ENCODE measurements at regions not wholly inside any gene's neighbourhood (a gene's known extent, or its start where the extent isn't known, plus 50 kb on each side); places are given as distances from the start of the nearest gene placed in this dataset.
"Not testable (repeated sequence)": the region's sequence is repeated elsewhere in the genome, so short reads cannot be mapped to it uniquely, and the experiment has no call there.

DNA sequence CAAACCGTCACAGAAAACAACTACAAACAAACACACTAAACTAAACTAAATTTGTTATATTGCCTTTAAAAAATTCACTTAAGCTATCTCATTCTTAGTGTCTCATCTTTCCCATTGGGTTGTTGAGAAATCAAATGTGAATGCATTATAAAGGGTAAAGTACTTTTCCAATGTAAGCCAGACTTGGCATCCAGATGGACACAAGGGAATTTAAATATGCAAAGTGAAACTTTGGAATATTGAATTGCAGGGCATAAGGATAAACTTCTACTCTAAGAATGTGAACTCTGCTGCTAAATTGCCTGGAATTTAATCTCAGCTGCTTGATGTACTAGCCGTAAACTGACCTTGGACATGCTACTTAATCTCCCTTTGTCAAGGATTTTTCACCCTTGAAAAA lies 1554.6 kb downstream of the CDH8 start:
- DNase-seq = no peak

- no peak for DNase-seq
Measured at GRCh38 chr16:60478810-60479209, 1557.4 kb downstream of the CDH8 start.

DNA sequence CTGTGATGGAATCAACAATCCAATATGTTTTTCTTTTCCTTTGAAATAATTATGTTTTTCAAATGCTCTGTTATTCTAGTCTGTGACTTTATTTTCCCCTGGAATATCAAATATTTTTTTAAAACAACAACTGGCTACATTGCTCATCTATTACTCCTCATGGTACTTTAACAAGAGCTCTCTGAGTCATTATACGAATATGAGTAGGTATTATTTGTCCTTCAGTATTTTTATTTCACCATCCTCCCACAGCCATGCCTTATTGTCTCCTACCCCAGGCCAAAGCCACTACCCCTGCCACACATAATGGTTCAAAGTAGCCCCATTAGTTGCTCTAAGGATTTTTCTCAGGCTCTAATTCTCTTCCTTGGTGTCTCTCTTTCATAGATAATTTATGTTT lies 1572.3 kb downstream of the CDH8 start:
- DNase-seq = no peak

- DNase-seq = no peak
Measured at GRCh38 chr16:60459463-60459862, 1576.8 kb downstream of the CDH8 start.

- DNase-seq = no peak
Measured at GRCh38 chr16:60458255-60458654, 1578.0 kb downstream of the CDH8 start.

GRCh38 chr16:60452646-60453045 lies 1583.6 kb downstream of the CDH8 start:
- no peak for DNase-seq

DNA sequence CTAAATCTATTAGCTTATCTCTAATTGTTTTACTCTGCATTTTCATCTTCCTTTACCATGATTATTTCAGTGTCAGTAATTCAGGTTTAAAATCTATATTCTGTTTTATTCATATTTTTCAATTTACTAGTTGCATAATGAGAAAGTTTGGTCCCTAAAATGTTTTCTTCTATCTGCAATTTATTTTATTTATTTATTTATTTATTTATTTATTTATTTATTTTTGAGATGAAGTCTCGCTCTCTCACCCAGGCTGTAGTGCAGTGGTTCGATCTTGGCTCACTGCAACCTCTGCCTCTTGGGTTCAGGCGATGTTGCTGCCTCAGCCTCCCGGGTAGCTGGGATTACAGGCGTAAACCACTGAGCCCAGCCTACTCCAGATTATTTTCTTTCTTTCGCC lies 1597.3 kb downstream of the CDH8 start:
- no peak for DNase-seq

GRCh38 chr16:60432472-60432871 lies 1603.8 kb downstream of the CDH8 start:
- DNase-seq = no peak

GRCh38 chr16:60419859-60420258 lies 1616.4 kb downstream of the CDH8 start:
- DNase-seq = no peak

GRCh38 chr16:60414613-60415012 lies 1621.6 kb downstream of the CDH8 start:
- DNase-seq = no peak

- DNase-seq = no peak
Measured at GRCh38 chr16:60413969-60414368, 1622.3 kb downstream of the CDH8 start.

GRCh38 chr16:60407606-60408005 lies 1628.6 kb downstream of the CDH8 start:
- DNase-seq = no peak

DNA sequence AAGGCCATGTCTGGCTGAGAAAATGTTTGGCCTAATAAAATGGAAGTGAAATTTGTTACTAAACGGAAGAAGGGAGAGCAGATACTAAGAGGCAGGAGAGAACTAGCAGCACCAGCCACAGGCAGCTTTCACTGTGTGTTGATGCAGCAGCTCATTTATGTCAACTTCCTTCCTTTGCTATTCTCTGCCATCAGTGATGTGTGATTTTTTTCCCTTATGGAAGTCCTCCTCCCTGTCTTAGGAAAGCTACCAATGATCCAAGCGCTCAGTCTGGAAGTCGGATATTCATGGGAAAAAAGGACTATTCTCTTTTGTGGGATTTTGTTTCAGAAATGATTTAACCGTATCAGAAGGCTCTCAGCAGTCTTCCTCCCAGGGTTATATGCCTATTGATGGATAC lies 1629.2 kb downstream of the CDH8 start:
- no peak for DNase-seq

DNA sequence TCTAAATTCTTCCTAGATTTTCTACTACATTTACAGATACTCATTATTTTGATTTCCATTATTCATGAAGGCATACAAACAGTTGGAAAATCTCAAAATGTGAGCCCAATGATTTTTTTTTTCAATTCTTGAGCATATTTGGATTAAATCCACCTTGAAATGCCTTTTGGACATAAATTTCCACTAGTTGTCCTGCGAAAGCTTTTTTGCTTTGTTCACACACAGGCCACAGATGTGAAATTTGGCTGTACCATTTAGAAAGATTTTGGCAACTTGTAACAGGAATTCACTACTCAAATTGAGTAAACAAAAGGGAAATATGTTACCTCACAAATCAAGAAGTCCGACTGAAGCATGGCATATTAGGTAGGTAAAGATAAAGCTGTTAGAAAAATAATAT lies 1631.0 kb downstream of the CDH8 start:
- no peak for DNase-seq

- no peak for DNase-seq
Measured at GRCh38 chr16:60404401-60404800, 1631.8 kb downstream of the CDH8 start.

GRCh38 chr16:60402941-60403340 lies 1633.3 kb downstream of the CDH8 start:
- DNase-seq = not testable (repeated sequence)

- no peak for DNase-seq
Measured at GRCh38 chr16:60392380-60392779, 1643.9 kb downstream of the CDH8 start.

- DNase-seq = no peak
Measured at GRCh38 chr16:60371591-60371990, 1637.5 kb upstream of the GOT2 start.

DNA sequence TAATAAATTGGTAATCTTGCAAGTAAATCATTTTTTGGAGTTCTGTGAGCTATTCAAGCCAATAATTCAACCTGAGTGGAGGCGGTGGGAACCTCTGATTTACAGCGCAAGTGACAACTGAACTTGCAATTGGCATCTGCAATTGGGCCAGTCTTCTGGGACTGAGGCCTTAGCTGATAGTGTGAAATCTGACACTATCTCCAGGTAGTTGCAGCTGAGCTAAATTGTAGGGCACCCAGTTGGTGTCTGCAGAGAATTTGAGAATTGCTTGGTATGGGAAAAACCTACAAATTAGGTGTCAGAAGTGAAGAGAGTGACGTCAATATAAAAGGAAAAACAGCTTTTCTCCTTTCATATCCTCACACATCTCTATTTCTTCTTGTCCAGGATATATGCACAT lies 1633.6 kb upstream of the GOT2 start:
- no peak for DNase-seq

DNA sequence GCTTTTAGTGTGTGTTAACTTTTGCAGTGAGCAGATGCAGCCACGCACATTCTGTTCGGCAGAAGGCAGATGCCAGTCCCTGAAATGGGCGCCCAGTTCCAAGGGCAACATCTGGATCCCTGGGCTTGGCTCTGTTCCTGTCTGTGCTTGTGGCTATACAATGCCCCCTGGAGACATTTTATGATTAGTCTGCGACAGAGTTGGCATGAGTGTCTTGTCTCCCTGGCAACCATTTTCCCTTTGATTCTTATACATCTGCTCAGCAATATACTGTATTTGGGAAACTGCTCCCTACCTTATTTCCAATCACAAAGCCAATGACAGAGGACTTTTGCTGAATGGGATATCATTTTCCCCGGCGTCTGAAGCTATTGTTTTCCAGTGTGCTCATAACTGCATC lies 1629.5 kb upstream of the GOT2 start:
- no peak for DNase-seq

GRCh38 chr16:60359866-60360265 lies 1625.8 kb upstream of the GOT2 start:
- DNase-seq = not testable (repeated sequence)

GRCh38 chr16:60359412-60359811 lies 1625.3 kb upstream of the GOT2 start:
- DNase-seq = not testable (repeated sequence)

GRCh38 chr16:60357876-60358522 lies 1623.9 kb upstream of the GOT2 start:
- not testable (repeated sequence) for DNase-seq

DNA sequence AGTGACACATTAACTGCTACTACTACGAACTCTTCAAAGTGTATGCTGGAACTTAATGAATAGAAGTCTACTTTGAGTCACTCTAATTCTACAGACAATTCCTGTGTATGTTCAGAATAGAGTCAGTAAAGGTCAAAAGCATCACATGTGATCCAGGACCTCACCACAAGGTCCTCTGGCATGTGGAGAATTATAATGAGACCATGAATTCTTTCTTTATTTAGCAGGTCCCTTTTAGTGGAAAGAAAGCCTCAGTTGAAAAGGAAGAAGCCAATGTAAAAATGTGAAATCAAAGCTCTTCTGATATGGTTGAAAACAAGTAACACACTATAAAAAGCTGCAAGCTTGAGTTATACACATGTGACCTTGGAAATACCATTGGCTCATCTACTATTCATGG lies 1612.1 kb upstream of the GOT2 start:
- no peak for DNase-seq

DNA sequence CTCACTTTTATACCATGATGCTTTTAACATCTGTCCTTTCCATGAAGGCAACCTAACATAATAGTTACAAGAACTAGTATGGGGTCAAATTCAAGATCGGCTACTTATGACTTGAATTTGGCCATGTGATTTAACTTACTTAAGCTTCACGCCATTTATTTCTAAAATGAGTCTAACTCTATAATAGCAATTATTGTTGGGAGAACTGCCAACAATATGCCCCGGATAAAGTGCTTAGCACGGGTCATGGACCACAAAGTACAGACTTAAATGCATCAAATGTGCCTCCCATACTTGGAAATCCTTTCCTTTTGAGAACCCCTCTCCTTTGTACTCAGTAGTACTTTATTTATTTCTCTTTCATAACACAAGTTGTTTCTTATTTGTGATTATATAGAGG lies 1603.6 kb upstream of the GOT2 start:
- no peak for DNase-seq

DNA sequence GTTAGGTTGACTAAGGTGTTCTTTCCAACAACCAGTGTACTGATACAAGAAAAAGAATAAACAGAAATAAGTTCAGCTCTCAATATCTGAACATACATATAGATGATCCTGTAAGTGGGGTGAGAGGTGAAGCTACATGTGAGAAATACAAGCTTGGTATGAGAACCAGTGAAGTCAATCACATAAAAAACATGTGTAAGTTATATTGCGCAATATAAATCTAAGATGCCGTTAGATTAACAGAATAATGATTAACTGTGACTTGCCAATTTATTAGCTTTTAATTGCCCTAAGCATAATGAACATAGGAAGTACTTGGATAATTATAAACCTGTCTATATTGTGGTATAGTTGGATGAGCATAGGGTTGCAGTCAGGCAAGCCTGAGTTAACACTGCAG lies 1597.1 kb upstream of the GOT2 start:
- no peak for DNase-seq

Data from CD4-positive, alpha-beta T cell treated with Interleukin-4 for 1 hour (primary cell).